Superior temporal gyrus (tissue), 1 donor: ENCODE measurements at regions not wholly inside any gene's neighbourhood (a gene's known extent, or its start where the extent isn't known, plus 50 kb on each side); places are given as distances from the start of the nearest gene placed in this dataset.
A peak's percentile ranks its signal among the peaks of the same experiment; 100 is the strongest.

ENCODE experiments used
- DNase-seq: peaks from one replicate; pipeline ENCODE4 v3.0.0-alpha.2; 2016; ENCODE audit errors: extremely low spot score

DNA sequence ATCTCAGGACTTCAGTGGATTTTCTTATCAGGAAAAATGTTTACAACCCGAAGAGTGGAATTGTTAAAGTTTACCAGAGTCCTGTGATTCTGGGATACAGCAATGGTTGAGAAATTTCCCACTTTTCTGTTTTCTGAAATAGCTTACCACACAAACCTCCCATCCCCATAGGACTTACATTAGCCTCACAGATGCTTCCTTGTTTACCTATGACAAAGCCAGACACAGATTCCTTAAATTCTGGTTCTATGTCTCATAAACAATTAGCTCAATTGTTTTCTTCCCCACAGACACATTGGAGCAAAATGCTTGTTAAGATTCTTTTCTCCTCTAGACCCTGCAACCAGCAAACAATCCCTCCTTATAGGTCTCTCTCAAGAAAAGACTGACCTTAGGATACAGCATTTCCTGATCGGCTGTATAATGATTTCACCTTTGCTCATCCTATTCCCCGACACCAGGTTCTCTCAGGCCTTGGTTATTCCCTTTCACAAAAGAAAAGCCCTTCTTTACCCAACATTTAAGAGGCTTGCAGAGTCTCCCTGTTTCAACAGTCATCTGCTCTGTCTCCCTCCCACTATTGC lies 886.2 kb downstream of the ARAP2 start:
- no peak for DNase-seq

GRCh38 chr4:35364321-35364870 lies 879.9 kb downstream of the ARAP2 start:
- DNase-seq, result no peak

DNA sequence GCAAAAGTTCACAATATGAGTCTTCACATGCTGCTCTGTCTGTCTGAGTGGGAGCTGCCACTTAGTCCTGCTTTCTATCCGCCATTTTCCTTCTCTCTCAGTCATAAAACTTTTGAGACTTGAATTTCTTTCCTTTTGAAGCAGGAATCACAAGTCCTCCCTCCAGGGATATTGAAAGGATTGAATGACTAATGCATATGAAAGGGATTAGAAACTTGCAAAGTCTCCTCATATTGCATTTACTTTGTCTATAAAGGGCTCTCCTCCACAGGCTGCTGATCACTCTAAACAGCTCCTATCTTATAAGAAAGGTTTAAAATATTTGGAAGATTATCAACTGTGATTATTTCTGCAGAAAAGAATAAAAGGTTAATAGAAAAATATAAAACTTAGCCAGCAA lies 879.1 kb downstream of the ARAP2 start:
- no peak for DNase-seq

- no peak for DNase-seq
Observed at GRCh38 chr4:35399912-35400311, 844.4 kb downstream of the ARAP2 start.

DNA sequence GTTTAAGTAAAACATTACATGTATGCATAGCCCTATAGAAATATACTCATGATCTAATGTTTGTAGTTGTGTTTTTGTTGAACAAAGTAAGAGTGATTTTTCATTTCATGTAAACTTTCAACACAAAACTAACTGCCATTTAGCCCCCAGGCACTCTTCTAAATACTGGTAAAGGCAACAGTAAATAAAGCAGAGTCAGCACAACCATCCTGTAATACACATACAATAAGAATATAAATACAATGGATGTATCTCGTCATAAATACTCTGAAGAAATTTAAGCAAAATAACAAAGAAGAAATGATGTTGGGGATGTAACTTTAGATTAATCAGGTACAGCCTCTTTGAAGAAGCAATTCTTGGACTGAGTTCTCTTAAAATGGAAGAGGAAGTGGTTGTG lies 821.2 kb downstream of the ARAP2 start:
- no peak for DNase-seq

DNA sequence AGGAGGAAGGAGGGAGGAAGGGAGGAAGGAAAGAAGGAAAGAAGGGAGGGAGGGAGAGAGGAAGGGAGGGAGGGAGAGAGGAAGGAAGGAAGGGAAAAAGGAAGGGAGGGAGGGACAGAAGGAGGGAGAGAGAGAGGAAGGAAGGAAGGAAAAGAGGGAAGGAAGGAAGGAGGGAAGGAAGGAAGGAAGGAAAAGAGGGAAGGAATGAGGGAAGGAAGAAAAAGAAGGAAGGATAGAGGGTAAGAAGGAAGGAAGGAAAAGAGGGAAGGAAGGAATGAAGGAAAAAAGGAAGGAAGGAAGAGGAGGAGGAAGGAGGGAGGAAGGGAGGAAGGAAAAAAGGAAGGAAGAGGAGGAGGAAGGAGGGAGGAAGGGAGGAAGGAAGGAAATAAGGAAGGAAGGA lies 796.8 kb downstream of the ARAP2 start:
- no peak for DNase-seq

GRCh38 chr4:35459045-35459444 lies 785.3 kb downstream of the ARAP2 start:
- no peak for DNase-seq

GRCh38 chr4:35461931-35462659 lies 782.2 kb downstream of the ARAP2 start:
- no peak for DNase-seq

- DNase-seq, result no peak
Observed at GRCh38 chr4:35463251-35463952, 780.9 kb downstream of the ARAP2 start.

GRCh38 chr4:35464964-35465528 lies 779.3 kb downstream of the ARAP2 start:
- DNase-seq, result peak; percentile 75

- no peak for DNase-seq
Observed at GRCh38 chr4:35491093-35491492, 753.2 kb downstream of the ARAP2 start.

DNA sequence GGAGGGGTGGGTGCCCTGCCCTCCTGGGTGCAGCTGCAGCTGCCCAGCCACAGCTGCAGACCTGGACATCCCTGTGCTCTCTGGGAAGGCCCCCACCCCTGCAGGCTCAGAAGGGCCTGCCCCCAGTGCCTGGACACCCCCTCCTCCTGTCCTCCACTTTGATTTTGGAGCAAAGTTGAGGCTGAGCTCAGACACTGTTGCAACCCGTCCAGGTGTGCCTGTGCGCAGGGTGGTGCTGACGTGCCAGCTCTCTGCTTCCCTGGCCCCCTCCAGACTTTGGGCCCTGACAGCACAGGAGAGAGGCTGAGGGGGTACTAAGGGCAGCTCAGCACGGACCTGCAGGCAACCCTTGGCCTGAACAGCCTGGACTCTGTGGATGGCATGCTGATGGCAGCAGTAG lies 750.3 kb downstream of the ARAP2 start:
- DNase-seq, result no peak

DNA sequence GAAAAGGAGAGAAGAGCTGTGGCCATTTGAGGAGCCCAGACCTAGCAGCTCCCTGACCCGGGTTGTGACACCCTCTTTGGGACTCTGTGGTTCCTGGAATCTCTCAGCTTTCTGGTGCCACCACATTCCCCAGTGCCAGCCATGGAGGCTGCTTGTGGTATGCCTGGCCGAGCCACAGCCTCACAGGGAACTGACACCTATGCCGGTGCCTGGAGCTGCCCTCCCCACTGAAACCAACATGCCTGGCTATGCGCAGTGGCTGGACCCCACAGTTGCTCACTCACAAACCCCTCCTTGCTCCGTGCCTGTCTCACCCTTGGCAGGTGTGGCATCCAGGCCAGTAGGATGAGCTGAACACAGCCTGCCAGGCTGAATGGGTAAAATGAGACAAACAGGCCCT lies 749.4 kb downstream of the ARAP2 start:
- DNase-seq, result no peak

GRCh38 chr4:35500812-35501211 lies 743.5 kb downstream of the ARAP2 start:
- no peak for DNase-seq

GRCh38 chr4:35503435-35503834 lies 740.9 kb downstream of the ARAP2 start:
- no peak for DNase-seq

DNA sequence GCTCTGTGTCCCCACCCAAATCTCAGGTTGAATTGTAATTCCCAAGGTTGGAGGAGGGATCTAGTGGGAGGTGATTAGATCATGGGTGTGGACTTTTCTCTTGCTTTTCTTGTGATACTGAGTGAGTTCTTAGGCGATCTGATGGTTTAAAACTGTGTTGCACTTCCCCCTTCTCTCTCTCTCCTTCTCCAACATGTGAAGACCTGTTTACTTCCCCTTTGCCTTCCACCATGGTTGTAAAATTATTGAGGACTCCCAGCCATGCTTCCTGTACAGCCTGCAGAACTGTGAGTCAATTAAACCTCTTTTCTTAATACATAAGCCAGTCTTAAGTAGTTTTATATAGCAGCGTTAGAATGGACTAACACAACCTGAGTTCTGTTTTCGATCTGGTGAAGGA lies 738.2 kb downstream of the ARAP2 start:
- no peak for DNase-seq

GRCh38 chr4:35511851-35512250 lies 732.5 kb downstream of the ARAP2 start:
- no peak for DNase-seq

GRCh38 chr4:35516102-35516501 lies 728.2 kb downstream of the ARAP2 start:
- DNase-seq, result no peak

DNA sequence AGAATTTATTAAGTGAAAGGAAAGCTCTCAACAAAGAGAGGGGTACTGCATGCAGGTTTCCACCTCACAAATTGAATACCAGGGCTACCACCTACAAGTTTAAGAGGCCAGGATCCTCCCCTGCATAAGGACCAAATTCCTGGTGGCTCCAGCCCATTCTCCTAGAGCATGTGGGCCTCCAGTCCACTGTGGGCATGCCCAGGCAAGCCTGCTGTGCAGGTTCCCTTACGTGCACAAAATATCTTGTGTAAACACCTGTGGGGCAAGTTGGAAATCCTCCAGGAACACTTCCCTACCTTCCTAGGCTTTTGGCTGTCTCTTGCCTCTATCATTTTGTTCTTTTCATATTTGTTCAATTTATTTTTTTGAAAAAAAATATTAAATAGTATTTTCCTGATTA lies 724.3 kb downstream of the ARAP2 start:
- DNase-seq, result no peak

DNA sequence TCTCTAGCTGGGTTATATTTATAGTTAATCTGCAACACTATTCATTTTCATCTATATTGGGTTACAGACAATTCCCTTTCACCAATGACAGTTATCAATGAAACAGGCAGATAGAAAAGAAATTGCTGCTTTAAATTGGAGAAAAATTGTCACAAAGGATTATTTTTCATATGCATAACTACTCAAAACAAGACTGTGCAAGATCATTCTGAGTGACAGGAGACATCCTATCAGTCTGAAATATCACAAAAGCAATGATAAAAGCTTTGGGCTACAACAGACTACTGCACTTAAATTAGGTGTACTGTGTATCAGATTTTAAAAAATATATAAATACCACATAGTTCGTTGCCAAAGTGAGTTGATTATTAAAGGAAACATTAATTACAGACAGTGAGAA lies 722.6 kb downstream of the ARAP2 start:
- no peak for DNase-seq

- peak; percentile 38 for DNase-seq
Observed at GRCh38 chr4:35525192-35525978, 718.9 kb downstream of the ARAP2 start.

GRCh38 chr4:35526456-35526855 lies 717.9 kb downstream of the ARAP2 start:
- DNase-seq, result no peak
